ENCODE measurements at regions not wholly inside any gene's neighbourhood (a gene's known extent, or its start where the extent isn't known, plus 50 kb on each side); places are given as distances from the start of the nearest gene placed in this dataset.

DNA sequence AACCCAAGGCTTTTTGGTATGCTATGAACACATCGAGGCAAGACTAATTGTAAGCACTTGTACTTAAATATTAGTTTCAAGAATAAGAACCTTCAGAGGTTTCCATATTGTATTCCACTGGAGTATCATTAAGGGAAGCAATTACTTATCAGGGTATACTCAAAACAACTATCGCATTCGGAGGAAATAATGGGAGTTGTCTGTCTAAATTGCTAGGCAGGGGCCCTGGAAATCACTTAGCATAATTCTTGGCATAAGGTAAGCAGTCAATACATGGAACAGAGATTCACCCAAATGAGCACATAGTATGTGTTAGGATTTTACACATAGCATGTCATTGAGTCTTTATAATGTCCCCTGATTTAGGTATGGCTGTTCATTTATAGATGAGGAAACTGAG, 249.4 kb downstream of the DHX15 start:
- Mint-ChIP-seq H3K27me3 (ENCODE audit: low read depth) (no peaks in the 10 kb centered on the region), H3K27ac (no peak overlapping the region), H3K36me3 (ENCODE audit: insufficient read depth in 2 of 2) (no peaks in the 10 kb centered on the region), H3K9me3 (peaks cover 0 to 3% of the 10 kb centered on the region in 2 donors), H3K4me1 (ENCODE audit: low read depth) (no peaks in the 10 kb centered on the region), H3K4me3 (no peak overlapping the region)
- no peak for DNase-seq
- ATAC-seq (replicated peaks in 1 of 2) = no peak

DNA sequence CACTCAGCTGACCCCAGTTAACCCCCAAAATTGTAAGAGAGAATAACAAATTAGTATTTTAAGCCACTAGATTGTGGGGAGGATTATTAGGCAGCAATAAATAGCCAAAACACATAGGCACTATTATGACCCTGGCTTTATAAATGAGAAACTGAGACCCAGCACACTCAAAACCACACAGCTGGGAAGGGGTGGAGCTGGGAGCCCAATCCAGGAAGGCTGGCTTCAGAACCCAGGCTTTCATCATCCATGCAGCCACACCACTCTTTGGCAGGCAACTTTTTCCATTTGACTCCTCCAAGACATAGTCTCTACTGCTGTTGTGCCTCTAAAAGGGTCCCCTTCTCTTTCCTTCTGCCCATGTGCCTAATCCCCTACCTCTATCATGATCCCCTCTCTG, 253.8 kb downstream of the DHX15 start:
- Mint-ChIP-seq H3K4me3 (no peak overlapping the region), H3K36me3 (ENCODE audit: insufficient read depth in 2 of 2) (no peaks in the 10 kb centered on the region), H3K4me1 (ENCODE audit: low read depth) (no peaks in the 10 kb centered on the region), H3K9me3 (peaks cover 2 to 3% of the 10 kb centered on the region in 2 donors), H3K27me3 (ENCODE audit: low read depth) (no peaks in the 10 kb centered on the region), H3K27ac (no peak overlapping the region)
- DNase-seq = no peak
- no peak for ATAC-seq (replicated peaks in 1 of 2)

DNA sequence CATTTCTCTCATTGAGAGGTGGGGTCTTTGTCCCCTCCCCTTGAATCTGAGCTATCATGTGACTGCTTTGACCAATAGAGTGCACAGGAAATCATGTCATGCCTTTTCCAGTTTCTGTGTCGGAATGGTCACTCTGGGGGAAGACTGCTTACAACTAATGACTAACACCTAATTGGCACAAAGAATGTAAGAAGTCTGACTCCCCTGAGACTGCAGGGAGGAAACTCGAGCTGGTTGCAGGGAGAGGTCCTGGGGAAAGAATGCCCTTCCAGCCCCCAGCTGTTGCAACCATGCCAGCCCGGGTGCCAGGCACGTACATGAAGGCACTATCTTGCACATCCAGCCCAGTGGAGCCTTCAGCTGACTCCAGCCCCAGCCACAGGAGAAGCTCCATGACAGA, 254.2 kb downstream of the DHX15 start:
- Mint-ChIP-seq H3K27ac (no peak overlapping the region), H3K4me3 (no peak overlapping the region), H3K36me3 (ENCODE audit: insufficient read depth in 2 of 2) (no peaks in the 10 kb centered on the region), H3K27me3 (ENCODE audit: low read depth) (no peaks in the 10 kb centered on the region), H3K9me3 (peaks cover 2 to 3% of the 10 kb centered on the region in 2 donors), H3K4me1 (ENCODE audit: low read depth) (no peaks in the 10 kb centered on the region)
- no peak for ATAC-seq (replicated peaks in 1 of 2)
- no peak for DNase-seq

DNA sequence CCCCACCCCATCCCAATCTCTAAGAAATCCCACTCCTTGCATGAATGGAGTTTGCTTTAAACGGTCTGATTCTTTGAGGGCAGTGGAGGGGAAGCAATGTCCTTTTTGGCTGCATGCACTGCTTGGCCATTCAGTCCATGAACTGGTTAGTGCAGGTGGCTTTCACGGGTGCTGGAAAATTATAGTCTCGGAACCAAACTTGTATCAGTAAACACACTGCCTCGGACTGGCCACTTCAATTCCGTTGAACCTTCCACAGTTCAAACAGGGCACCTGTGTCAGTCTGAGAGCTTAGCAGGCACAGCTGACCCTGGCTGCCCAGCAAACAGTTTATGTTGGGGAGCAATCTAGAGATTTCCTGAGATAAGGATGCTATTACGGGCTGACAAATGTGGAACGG, 255.6 kb downstream of the DHX15 start:
- Mint-ChIP-seq H3K4me3 (no peak overlapping the region), H3K27me3 (ENCODE audit: low read depth) (no peaks in the 10 kb centered on the region), H3K4me1 (ENCODE audit: low read depth) (no peaks in the 10 kb centered on the region), H3K27ac (no peak overlapping the region), H3K36me3 (ENCODE audit: insufficient read depth in 2 of 2) (no peaks in the 10 kb centered on the region), H3K9me3 (peaks cover 2 to 4% of the 10 kb centered on the region in 2 donors)
- DNase-seq (no peak), ATAC-seq (replicated peaks in 1 of 2) (no peak)

DNA sequence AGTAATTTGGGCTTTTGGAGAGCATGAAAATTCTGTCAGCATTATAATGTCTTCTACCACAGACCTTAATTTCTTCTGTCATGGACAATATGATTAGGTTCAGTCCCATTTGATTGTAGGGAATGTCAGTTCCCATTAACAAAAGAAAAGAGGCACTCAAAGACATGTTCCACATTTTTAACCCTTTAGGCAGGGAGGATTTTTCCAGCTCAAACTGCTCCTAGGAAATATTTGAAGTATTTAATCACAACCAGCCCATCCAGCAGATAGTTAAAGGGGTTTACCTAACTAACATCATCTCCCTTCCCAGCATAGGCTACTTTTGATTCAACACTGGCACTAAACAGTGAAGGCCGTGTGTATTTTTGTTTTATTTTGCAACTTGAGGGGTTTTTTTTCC, 256.0 kb downstream of the DHX15 start:
- no peaks in the 10 kb centered on the region for H3K36me3 Mint-ChIP-seq (ENCODE audit: insufficient read depth in 2 of 2)
- no peaks in the 10 kb centered on the region for H3K4me1 Mint-ChIP-seq (ENCODE audit: low read depth)
- no peak overlapping the region for H3K4me3 Mint-ChIP-seq
- peaks cover 2 to 4% of the 10 kb centered on the region in 2 donors for H3K9me3 Mint-ChIP-seq
- DNase-seq = no peak
- no peak for ATAC-seq (replicated peaks in 1 of 2)
- H3K27me3 Mint-ChIP-seq (ENCODE audit: low read depth) = no peaks in the 10 kb centered on the region
- H3K27ac Mint-ChIP-seq = no peak overlapping the region

DNA sequence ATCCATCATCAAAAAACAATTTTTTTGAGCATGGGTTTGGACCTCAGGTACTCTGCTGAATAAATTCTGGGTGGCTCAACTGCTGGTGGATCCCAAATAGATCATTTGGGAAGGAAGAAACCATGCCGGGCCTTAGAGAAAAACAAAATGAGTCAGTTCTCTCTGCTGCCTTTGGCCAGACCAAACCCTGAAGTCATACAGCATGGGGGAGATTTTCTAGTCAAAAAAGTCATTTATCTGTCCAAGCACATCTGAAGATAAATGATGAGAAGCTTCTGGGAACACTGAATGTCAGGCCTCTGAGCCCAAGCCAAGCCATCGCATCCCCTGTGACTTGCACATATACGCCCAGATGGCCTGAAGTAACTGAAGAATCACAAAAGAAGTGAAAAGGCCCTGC, 261.4 kb downstream of the DHX15 start:
- ATAC-seq (replicated peaks in 1 of 2) = no peak
- H3K27ac Mint-ChIP-seq = no peak overlapping the region
- H3K27me3 Mint-ChIP-seq (ENCODE audit: low read depth) = no peaks in the 10 kb centered on the region
- DNase-seq = no peak
- H3K4me1 Mint-ChIP-seq (ENCODE audit: low read depth) = no peaks in the 10 kb centered on the region
- no peak overlapping the region for H3K4me3 Mint-ChIP-seq
- no peaks in the 10 kb centered on the region for H3K36me3 Mint-ChIP-seq (ENCODE audit: insufficient read depth in 2 of 2)
- peaks cover 2 to 4% of the 10 kb centered on the region in 2 donors for H3K9me3 Mint-ChIP-seq

DNA sequence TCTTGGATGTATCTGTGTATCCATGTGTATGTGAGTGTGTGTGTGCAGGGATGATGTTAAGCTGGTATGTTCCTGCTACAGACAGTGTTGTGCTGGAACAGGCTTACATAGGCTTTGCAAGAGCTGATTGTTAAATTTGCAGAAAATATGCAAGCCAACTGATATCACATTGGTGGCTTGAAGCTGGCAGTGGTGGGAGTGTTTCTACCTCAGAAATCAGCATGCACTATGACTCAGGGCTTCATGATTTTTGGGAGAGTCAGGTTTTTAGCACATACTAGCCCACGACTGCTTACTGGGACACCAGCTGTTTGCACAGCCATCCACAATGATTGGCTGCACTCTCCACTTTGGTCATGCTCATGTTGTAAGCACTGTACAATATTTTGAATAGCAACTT, 261.8 kb downstream of the DHX15 start:
- ATAC-seq (replicated peaks in 1 of 2) (no peak), DNase-seq (no peak)
- no peaks in the 10 kb centered on the region for H3K4me1 Mint-ChIP-seq (ENCODE audit: low read depth)
- no peaks in the 10 kb centered on the region for H3K36me3 Mint-ChIP-seq (ENCODE audit: insufficient read depth in 2 of 2)
- peaks cover 2 to 4% of the 10 kb centered on the region in 2 donors for H3K9me3 Mint-ChIP-seq
- no peak overlapping the region for H3K4me3 Mint-ChIP-seq
- no peak overlapping the region for H3K27ac Mint-ChIP-seq
- H3K27me3 Mint-ChIP-seq (ENCODE audit: low read depth) = no peaks in the 10 kb centered on the region

DNA sequence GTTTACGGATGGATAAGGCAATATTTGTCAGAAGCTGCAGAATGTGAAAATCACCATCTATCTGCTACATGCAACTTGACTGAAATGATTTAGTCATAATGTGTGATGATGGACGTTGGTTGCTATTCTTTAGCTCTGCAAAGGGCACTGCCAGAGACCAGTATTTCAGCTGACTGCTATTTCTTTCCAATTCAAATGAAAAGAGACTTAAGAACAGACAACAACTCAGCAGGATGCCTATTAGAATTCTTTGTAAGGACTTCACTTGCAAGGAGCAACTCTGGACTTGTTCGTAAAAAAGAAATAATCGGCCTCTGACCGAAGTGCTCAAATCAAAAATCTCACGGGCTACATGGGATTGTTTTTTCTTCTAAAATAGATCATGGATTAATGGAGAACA, 262.7 kb downstream of the DHX15 start:
- no peak for ATAC-seq (replicated peaks in 1 of 2)
- Mint-ChIP-seq H3K36me3 (ENCODE audit: insufficient read depth in 2 of 2) (no peaks in the 10 kb centered on the region), H3K27me3 (ENCODE audit: low read depth) (no peaks in the 10 kb centered on the region), H3K4me1 (ENCODE audit: low read depth) (no peaks in the 10 kb centered on the region), H3K4me3 (no peak overlapping the region), H3K27ac (no peak overlapping the region), H3K9me3 (peaks cover 2 to 4% of the 10 kb centered on the region in 2 donors)
- no peak for DNase-seq

DNA sequence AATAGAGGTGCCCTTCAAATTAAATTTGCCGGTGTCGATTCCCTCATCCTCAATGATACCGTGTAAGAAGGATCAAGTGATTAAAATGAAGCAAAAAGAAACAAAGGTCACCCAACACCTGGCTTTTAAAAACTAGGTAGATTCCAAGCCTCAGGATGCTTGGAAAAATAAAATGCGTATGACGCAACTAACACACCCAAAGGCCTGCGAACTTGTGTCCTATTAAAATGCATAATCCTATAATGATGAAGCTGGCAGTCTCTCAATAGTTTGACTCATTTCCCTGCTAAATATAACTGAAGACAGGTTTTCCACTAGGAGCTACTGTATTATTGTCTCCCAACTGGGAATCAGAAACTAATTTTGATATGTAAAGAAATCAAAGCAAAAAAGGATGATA, 263.2 kb downstream of the DHX15 start:
- no peak for ATAC-seq (replicated peaks in 1 of 2)
- Mint-ChIP-seq H3K27me3 (ENCODE audit: low read depth) (no peaks in the 10 kb centered on the region), H3K27ac (no peak overlapping the region), H3K4me3 (no peak overlapping the region), H3K9me3 (peaks cover 2 to 3% of the 10 kb centered on the region in 2 donors), H3K4me1 (ENCODE audit: low read depth) (no peaks in the 10 kb centered on the region), H3K36me3 (ENCODE audit: insufficient read depth in 2 of 2) (no peaks in the 10 kb centered on the region)
- no peak for DNase-seq

DNA sequence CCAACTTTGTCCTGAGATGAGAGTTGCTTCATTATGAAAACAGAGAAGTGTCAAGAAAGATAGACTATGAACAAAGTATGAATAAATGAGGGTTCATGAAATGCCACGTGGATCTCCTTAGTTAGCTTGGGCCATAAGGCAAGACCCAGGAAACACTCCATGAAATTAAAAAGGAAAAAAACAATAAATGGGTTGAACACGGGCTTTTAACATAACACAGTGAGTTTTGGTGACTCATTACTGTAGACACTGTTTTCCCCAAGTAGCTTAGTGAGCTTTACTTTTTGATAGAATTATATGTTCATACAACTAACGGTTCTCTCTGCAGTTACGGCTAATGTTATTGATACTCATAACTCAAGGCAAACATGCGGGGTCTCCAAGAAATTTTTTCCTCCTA, 265.0 kb downstream of the DHX15 start:
- Mint-ChIP-seq H3K4me3 (no peak overlapping the region), H3K27me3 (ENCODE audit: low read depth) (no peaks in the 10 kb centered on the region), H3K27ac (no peak overlapping the region), H3K36me3 (ENCODE audit: insufficient read depth in 2 of 2) (no peaks in the 10 kb centered on the region), H3K9me3 (peaks cover 0 to 1% of the 10 kb centered on the region in 2 donors), H3K4me1 (ENCODE audit: low read depth) (no peaks in the 10 kb centered on the region)
- DNase-seq (no peak), ATAC-seq (replicated peaks in 1 of 2) (no peak)

DNA sequence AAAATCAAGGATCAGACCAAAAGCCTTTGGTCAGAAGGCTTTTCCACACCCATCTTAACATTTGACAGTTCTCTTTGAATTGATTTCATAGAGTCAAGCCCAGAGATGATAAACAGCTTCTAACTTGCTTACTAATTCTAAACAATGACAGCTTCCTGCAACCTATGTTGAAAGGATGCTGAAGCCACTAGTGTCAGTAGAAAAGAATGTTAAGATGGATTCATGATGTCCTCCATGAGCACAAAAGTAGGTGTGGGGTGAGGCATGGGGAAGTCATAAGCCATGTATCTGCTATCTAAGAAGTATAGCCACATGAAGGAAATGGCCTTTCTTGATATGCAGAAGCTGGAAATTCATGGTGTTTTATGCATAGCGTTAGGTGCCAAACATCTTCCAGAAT, 269.3 kb downstream of the DHX15 start:
- Mint-ChIP-seq H3K4me3 (no peak overlapping the region), H3K4me1 (ENCODE audit: low read depth) (no peaks in the 10 kb centered on the region), H3K36me3 (ENCODE audit: insufficient read depth in 2 of 2) (no peaks in the 10 kb centered on the region), H3K9me3 (no peaks in the 10 kb centered on the region), H3K27me3 (ENCODE audit: low read depth) (no peaks in the 10 kb centered on the region), H3K27ac (no peak overlapping the region)
- no peak for ATAC-seq (replicated peaks in 1 of 2)
- DNase-seq = no peak

DNA sequence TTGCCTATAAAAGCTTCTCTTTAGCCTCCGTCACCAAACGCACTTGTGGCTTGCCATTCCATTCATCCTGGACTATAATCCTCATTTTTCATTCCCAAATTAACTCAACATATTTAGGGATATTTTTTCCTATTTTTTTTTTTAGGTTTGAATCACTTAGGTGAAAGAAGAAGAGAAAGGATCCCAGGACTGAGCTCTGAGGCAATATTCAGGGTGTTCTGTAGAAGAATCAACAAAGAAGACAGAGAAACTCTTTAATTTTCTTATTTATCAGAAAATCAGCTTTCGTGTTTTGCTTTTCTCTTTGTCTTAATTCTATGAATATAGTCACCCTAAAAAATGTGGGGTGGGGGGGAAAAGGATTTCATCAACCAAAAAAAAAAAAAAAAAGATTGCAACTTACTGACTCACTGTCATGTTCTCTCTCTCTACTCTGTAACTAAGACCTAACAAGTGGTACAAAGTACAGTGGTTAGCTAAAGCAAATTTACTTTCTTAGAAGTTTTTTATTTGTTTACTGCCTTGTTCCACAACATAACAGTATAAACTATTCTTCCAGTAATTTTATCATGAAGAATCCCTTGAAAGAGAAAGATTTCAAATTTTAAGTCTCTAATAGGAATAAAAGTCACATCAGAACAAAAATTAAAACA, 272.0 kb downstream of the DHX15 start:
- Mint-ChIP-seq H3K27me3 (ENCODE audit: low read depth) (no peaks in the 10 kb centered on the region), H3K4me3 (no peak overlapping the region), H3K27ac (no peak overlapping the region), H3K36me3 (ENCODE audit: insufficient read depth in 2 of 2) (no peaks in the 10 kb centered on the region), H3K9me3 (peaks cover 2 to 4% of the 10 kb centered on the region in 2 donors), H3K4me1 (ENCODE audit: low read depth) (no peaks in the 10 kb centered on the region)
- no peak for ATAC-seq (replicated peaks in 1 of 2)
- no peak for DNase-seq

DNA sequence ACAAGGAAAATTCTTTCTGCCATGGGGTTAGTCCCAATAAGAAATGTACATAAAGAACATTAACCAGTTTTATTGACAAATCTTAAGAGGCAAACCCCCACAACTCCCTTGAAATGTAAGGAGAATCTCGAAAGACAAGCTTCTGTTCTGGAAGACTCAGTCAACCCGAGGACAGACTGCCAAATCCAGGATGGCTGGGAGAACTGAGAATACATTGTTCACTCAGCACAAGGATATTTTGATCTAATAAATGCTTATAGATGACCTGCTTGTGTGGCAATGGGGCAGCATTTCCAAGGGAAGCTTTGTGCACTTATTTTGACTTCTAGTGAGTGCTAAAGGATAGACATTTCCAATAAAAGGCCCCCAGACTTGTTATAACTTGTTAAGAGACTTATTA, 280.4 kb downstream of the DHX15 start:
- Mint-ChIP-seq H3K36me3 (ENCODE audit: insufficient read depth in 2 of 2) (no peaks in the 10 kb centered on the region), H3K9me3 (peaks cover 0 to 2% of the 10 kb centered on the region in 2 donors), H3K4me3 (no peak overlapping the region), H3K27ac (no peak overlapping the region), H3K4me1 (ENCODE audit: low read depth) (no peaks in the 10 kb centered on the region), H3K27me3 (ENCODE audit: low read depth) (no peaks in the 10 kb centered on the region)
- no peak for DNase-seq
- no peak for ATAC-seq (replicated peaks in 1 of 2)

DNA sequence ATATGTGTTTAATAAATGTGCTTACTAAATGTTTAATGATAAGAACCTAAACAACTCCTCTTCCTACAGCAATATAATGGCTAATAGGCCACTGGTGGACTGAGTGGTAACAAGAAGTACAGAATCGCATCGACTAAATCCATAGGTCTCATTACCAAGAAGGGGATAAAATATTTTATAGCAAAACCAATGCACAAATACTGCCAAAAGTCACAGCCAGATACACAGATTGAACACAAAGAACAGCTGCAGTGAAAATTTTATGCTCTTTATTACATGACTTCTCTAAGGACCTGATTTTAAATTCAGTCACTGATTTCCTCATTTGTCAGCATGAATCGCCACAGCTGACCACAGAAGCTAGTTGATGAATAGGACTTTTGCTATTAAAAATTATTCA, 285.4 kb downstream of the DHX15 start:
- ATAC-seq (replicated peaks in 1 of 2) = no peak
- no peaks in the 10 kb centered on the region for H3K27me3 Mint-ChIP-seq (ENCODE audit: low read depth)

More for the DNA sequence above, 285.4 kb downstream of the DHX15 start:
- no peaks in the 10 kb centered on the region for H3K36me3 Mint-ChIP-seq (ENCODE audit: insufficient read depth in 2 of 2)
- no peak overlapping the region for H3K27ac Mint-ChIP-seq
- no peaks in the 10 kb centered on the region for H3K4me1 Mint-ChIP-seq (ENCODE audit: low read depth)
- no peak overlapping the region for H3K4me3 Mint-ChIP-seq
- H3K9me3 Mint-ChIP-seq = no peaks in the 10 kb centered on the region
- DNase-seq = no peak
